Fibroblast of pulmonary artery (primary cell): ENCODE measurements at regions not wholly inside any gene's neighbourhood (a gene's known extent, or its start where the extent isn't known, plus 50 kb on each side); places are given as distances from the start of the nearest gene placed in this dataset.

Source experiments
- DNase-seq: peaks from one replicate; pipeline ENCODE4 v3.0.0-alpha.2; 2010; ENCODE audit warnings: low read depth
- H3K4me3 ChIP-seq: replicated peaks from 2 replicates; pipeline ENCODE4 v1.5.1; 2011; ENCODE audit warnings: low read depth, mild to moderate bottlenecking, control low read depth, low read length, moderate library complexity
- CTCF ChIP-seq: IDR thresholded peaks from 2 replicates; pipeline ENCODE4 v1.5.1; 2011; ENCODE audit warnings: mild to moderate bottlenecking, control low read depth, low read length, inconsistent platforms; ENCODE audit errors: missing control alignments

GRCh38 chr12:11446372-11446771, 51.0 kb upstream of the PRB2 start:
- no peak overlapping the region for H3K4me3 ChIP-seq
- TF ChIP-seq CTCF, result no peak
- DNase-seq, result no peak

- no peak for TF ChIP-seq CTCF
- no peak overlapping the region for H3K4me3 ChIP-seq
- no peak for DNase-seq
Observed at GRCh38 chr12:11457996-11458645, 62.8 kb upstream of the PRB2 start.

GRCh38 chr12:11460343-11461023, 65.1 kb upstream of the PRB2 start:
- no peak overlapping the region for H3K4me3 ChIP-seq
- DNase-seq, result no peak
- TF ChIP-seq CTCF, result no peak

GRCh38 chr12:11461433-11461832, 66.1 kb upstream of the PRB2 start:
- no peak for DNase-seq
- no peak overlapping the region for H3K4me3 ChIP-seq
- no peak for TF ChIP-seq CTCF

GRCh38 chr12:11477110-11477509, 81.7 kb upstream of the PRB2 start:
- DNase-seq, result no peak
- H3K4me3 ChIP-seq, result no peak overlapping the region
- TF ChIP-seq CTCF, result no peak

GRCh38 chr12:11482955-11483354, 87.6 kb upstream of the PRB2 start:
- H3K4me3 ChIP-seq, result no peak overlapping the region
- DNase-seq, result peak; percentile 54
- TF ChIP-seq CTCF, result no peak
